ENCODE measurements at regions not wholly inside any gene's neighbourhood (a gene's known extent, or its start where the extent isn't known, plus 50 kb on each side); places are given as distances from the start of the nearest gene placed in this dataset.
"Not testable (repeated sequence)": the region's sequence is repeated elsewhere in the genome, so short reads cannot be mapped to it uniquely, and the experiment has no call there.

- peaks cover 33% of the 10 kb centered on the region for H3K4me1 ChIP-seq (ENCODE audit: insufficient read depth, low read length)
- no peak overlapping the region for H3K4me3 ChIP-seq (ENCODE audit: low read length)
- H2AFZ ChIP-seq (ENCODE audit: low read depth, low read length): no peak overlapping the region
- H3K9me3 ChIP-seq (ENCODE audit: low read length): no peaks in the 10 kb centered on the region
- no peaks in the 10 kb centered on the region for H3K36me3 ChIP-seq (ENCODE audit: insufficient read depth, low read length)
- no peaks in the 10 kb centered on the region for H3K27me3 ChIP-seq (ENCODE audit: insufficient read depth, low read length)
Measured at GRCh38 chr2:8121022-8121825, 560.6 kb upstream of the ID2 start.

- Histone ChIP-seq H3K9me3 (ENCODE audit: low read length) (no peaks in the 10 kb centered on the region), H3K27me3 (ENCODE audit: insufficient read depth, low read length) (no peaks in the 10 kb centered on the region), H3K4me3 (ENCODE audit: low read length) (no peak overlapping the region), H3K36me3 (ENCODE audit: insufficient read depth, low read length) (no peaks in the 10 kb centered on the region), H2AFZ (ENCODE audit: low read depth, low read length) (no peak overlapping the region), H3K4me1 (ENCODE audit: insufficient read depth, low read length) (peaks cover 33% of the 10 kb centered on the region)
Measured at GRCh38 chr2:8121826-8122513, 559.9 kb upstream of the ID2 start.

GRCh38 chr2:8122520-8122919 is 559.3 kb upstream of the ID2 start:
- H3K4me1 ChIP-seq (ENCODE audit: insufficient read depth, low read length): peaks cover 33% of the 10 kb centered on the region

GRCh38 chr2:8123464-8123863 is 558.4 kb upstream of the ID2 start:
- Histone ChIP-seq H3K4me3 (ENCODE audit: low read length) (no peak overlapping the region), H3K36me3 (ENCODE audit: insufficient read depth, low read length) (no peaks in the 10 kb centered on the region), H3K4me1 (ENCODE audit: insufficient read depth, low read length) (peaks cover 31% of the 10 kb centered on the region), H2AFZ (ENCODE audit: low read depth, low read length) (no peak overlapping the region), H3K27me3 (ENCODE audit: insufficient read depth, low read length) (no peaks in the 10 kb centered on the region), H3K9me3 (ENCODE audit: low read length) (no peaks in the 10 kb centered on the region)

More at GRCh38 chr2:8122520-8122919, 559.3 kb upstream of the ID2 start:
- Histone ChIP-seq H3K9me3 (ENCODE audit: low read length) (no peaks in the 10 kb centered on the region), H3K27me3 (ENCODE audit: insufficient read depth, low read length) (no peaks in the 10 kb centered on the region), H3K36me3 (ENCODE audit: insufficient read depth, low read length) (no peaks in the 10 kb centered on the region), H3K4me3 (ENCODE audit: low read length) (no peak overlapping the region), H2AFZ (ENCODE audit: low read depth, low read length) (no peak overlapping the region)

- H2AFZ ChIP-seq (ENCODE audit: low read depth, low read length): no peak overlapping the region
- H3K9me3 ChIP-seq (ENCODE audit: low read length): no peaks in the 10 kb centered on the region
- no peaks in the 10 kb centered on the region for H3K27me3 ChIP-seq (ENCODE audit: insufficient read depth, low read length)
- peaks cover 9% of the 10 kb centered on the region for H3K4me1 ChIP-seq (ENCODE audit: insufficient read depth, low read length)
- no peak overlapping the region for H3K4me3 ChIP-seq (ENCODE audit: low read length)
- H3K36me3 ChIP-seq (ENCODE audit: insufficient read depth, low read length): no peaks in the 10 kb centered on the region
Measured at GRCh38 chr2:8125741-8126711, 555.8 kb upstream of the ID2 start.

DNA sequence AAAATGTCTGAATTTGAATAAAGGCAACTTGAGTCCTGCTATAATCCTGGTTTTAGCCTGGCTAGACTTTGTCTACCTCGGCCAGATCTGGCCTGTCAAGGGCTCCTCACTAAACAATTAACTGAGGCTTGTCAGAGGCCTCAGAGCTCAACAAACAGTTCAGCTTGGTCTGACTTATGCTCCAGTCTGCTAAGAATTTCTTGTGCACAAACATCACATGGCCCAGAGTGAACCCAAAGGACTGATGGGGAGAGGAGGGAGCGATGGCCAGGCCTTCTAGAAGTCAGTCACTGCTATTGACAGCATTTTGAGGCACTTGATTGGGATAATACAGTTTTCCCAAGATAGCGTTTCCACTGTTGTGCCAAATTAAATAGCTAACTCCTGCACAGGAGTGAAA is 555.1 kb upstream of the ID2 start:
- no peaks in the 10 kb centered on the region for H3K9me3 ChIP-seq (ENCODE audit: low read length)
- peaks cover 3% of the 10 kb centered on the region for H3K4me1 ChIP-seq (ENCODE audit: insufficient read depth, low read length)
- H2AFZ ChIP-seq (ENCODE audit: low read depth, low read length): no peak overlapping the region
- H3K36me3 ChIP-seq (ENCODE audit: insufficient read depth, low read length): no peaks in the 10 kb centered on the region
- H3K27me3 ChIP-seq (ENCODE audit: insufficient read depth, low read length): no peaks in the 10 kb centered on the region
- H3K4me3 ChIP-seq (ENCODE audit: low read length): no peak overlapping the region

GRCh38 chr2:8131423-8131822 is 550.4 kb upstream of the ID2 start:
- H3K36me3 ChIP-seq (ENCODE audit: insufficient read depth, low read length); H2AFZ ChIP-seq (ENCODE audit: low read depth, low read length); H3K27me3 ChIP-seq (ENCODE audit: insufficient read depth, low read length); H3K9me3 ChIP-seq (ENCODE audit: low read length); H3K4me3 ChIP-seq (ENCODE audit: low read length): not testable (repeated sequence)
- peaks cover 18% of the 10 kb centered on the region for H3K4me1 ChIP-seq (ENCODE audit: insufficient read depth, low read length)

DNA sequence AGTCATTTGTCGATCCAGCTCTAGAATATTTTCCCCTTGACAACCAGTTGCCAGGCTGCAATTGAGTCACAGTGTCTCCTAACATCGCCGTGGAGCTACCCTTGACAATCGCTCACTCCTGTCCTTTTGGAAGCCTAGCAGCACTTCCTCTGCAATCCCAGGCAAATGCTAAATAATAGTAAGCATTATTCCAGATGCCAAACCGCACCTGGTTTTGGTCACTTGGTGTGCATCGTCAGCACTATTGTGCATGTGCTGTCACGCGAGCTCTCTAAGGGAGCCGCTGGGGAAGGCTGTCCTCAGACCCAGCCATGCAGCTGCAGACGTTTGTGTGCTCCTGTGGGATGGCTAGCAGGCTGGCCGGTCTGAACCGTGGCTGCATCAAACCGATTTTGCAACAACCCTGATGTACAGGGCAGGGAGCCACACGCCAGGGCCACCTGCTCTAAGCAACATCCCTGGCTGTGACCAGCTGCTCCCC is 549.5 kb upstream of the ID2 start:
- Histone ChIP-seq H3K27me3 (ENCODE audit: insufficient read depth, low read length) (no peaks in the 10 kb centered on the region), H3K9me3 (ENCODE audit: low read length) (no peaks in the 10 kb centered on the region), H3K4me1 (ENCODE audit: insufficient read depth, low read length) (peaks cover 18% of the 10 kb centered on the region), H3K4me3 (ENCODE audit: low read length) (peak overlapping the region; percentile 32), H2AFZ (ENCODE audit: low read depth, low read length) (peak overlapping the region; percentile 1), H3K36me3 (ENCODE audit: insufficient read depth, low read length) (no peaks in the 10 kb centered on the region)

DNA sequence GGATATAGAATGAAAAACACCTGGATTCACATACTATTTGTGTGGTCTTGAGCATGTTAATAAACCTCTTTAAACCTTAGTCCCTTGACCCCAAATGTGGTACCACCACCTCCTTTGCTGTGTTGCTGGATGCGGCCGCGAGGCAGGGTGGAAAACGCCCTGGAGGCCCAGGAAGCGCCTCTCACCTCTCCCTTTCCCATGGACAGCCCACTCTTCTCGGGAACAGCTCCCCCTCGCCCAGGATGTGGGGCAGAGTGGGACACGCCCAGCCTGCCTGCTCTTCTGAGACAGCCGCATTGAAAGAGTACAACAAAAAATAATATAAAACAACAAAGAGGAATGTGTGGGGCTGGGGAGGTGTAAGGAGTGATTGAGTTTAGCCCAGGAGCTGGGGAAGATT is 549.0 kb upstream of the ID2 start:
- H3K4me3 ChIP-seq (ENCODE audit: low read length): peak overlapping the region; percentile 32
- peak overlapping the region; percentile 1 for H2AFZ ChIP-seq (ENCODE audit: low read depth, low read length)
- no peaks in the 10 kb centered on the region for H3K36me3 ChIP-seq (ENCODE audit: insufficient read depth, low read length)
- peaks cover 18% of the 10 kb centered on the region for H3K4me1 ChIP-seq (ENCODE audit: insufficient read depth, low read length)
- H3K9me3 ChIP-seq (ENCODE audit: low read length): no peaks in the 10 kb centered on the region
- H3K27me3 ChIP-seq (ENCODE audit: insufficient read depth, low read length): no peaks in the 10 kb centered on the region

- Histone ChIP-seq H3K4me3 (ENCODE audit: low read length) (no peak overlapping the region), H3K27me3 (ENCODE audit: insufficient read depth, low read length) (no peaks in the 10 kb centered on the region), H3K9me3 (ENCODE audit: low read length) (no peaks in the 10 kb centered on the region), H3K36me3 (ENCODE audit: insufficient read depth, low read length) (no peaks in the 10 kb centered on the region), H3K4me1 (ENCODE audit: insufficient read depth, low read length) (peaks cover 18% of the 10 kb centered on the region), H2AFZ (ENCODE audit: low read depth, low read length) (no peak overlapping the region)
Measured at GRCh38 chr2:8133363-8133762, 548.5 kb upstream of the ID2 start.

GRCh38 chr2:8133913-8134472 is 547.9 kb upstream of the ID2 start:
- Histone ChIP-seq H3K36me3 (ENCODE audit: insufficient read depth, low read length) (no peaks in the 10 kb centered on the region), H2AFZ (ENCODE audit: low read depth, low read length) (no peak overlapping the region), H3K9me3 (ENCODE audit: low read length) (no peaks in the 10 kb centered on the region), H3K27me3 (ENCODE audit: insufficient read depth, low read length) (no peaks in the 10 kb centered on the region), H3K4me1 (ENCODE audit: insufficient read depth, low read length) (peaks cover 18% of the 10 kb centered on the region), H3K4me3 (ENCODE audit: low read length) (no peak overlapping the region)

- H3K36me3 ChIP-seq (ENCODE audit: insufficient read depth, low read length): no peaks in the 10 kb centered on the region
- no peak overlapping the region for H2AFZ ChIP-seq (ENCODE audit: low read depth, low read length)
- H3K27me3 ChIP-seq (ENCODE audit: insufficient read depth, low read length): no peaks in the 10 kb centered on the region
- peaks cover 18% of the 10 kb centered on the region for H3K4me1 ChIP-seq (ENCODE audit: insufficient read depth, low read length)
- no peaks in the 10 kb centered on the region for H3K9me3 ChIP-seq (ENCODE audit: low read length)
- H3K4me3 ChIP-seq (ENCODE audit: low read length): no peak overlapping the region
Measured at GRCh38 chr2:8134473-8134932, 547.4 kb upstream of the ID2 start.

All from neuron (in vitro differentiated cells).